ENCODE measurements at regions not wholly inside any gene's neighbourhood (a gene's known extent, or its start where the extent isn't known, plus 50 kb on each side); places are given as distances from the start of the nearest gene placed in this dataset.

- Histone ChIP-seq H3K9me3 (no peaks in the 10 kb centered on the region), H3K4me3 (no peak overlapping the region), H3K36me3 (no peaks in the 10 kb centered on the region), H3K4me1 (no peaks in the 10 kb centered on the region), H3K27me3 (no peaks in the 10 kb centered on the region), H3K27ac (no peak overlapping the region)
- no peak for DNase-seq (ENCODE audit: low spot score)
- no peak for TF ChIP-seq CTCF (IDR thresholded peaks at IDR 0.05)
Observed at GRCh38 chr5:145471831-145472612, 363.1 kb downstream of the PRELID2 start.

- Histone ChIP-seq H3K4me3 (no peak overlapping the region), H3K27me3 (no peaks in the 10 kb centered on the region), H3K9me3 (no peaks in the 10 kb centered on the region), H3K4me1 (no peaks in the 10 kb centered on the region), H3K27ac (no peak overlapping the region), H3K36me3 (no peaks in the 10 kb centered on the region)
- no peak for TF ChIP-seq CTCF (IDR thresholded peaks at IDR 0.05)
- DNase-seq (ENCODE audit: low spot score) = no peak
Observed at GRCh38 chr5:145471026-145471425, 364.1 kb downstream of the PRELID2 start.

GRCh38 chr5:145470396-145470979 lies 364.7 kb downstream of the PRELID2 start:
- Histone ChIP-seq H3K27ac (no peak overlapping the region), H3K36me3 (no peaks in the 10 kb centered on the region), H3K9me3 (no peaks in the 10 kb centered on the region), H3K4me1 (no peaks in the 10 kb centered on the region), H3K27me3 (no peaks in the 10 kb centered on the region), H3K4me3 (no peak overlapping the region)
- TF ChIP-seq CTCF (IDR thresholded peaks at IDR 0.05) = no peak
- no peak for DNase-seq (ENCODE audit: low spot score)

- TF ChIP-seq CTCF (IDR thresholded peaks at IDR 0.05) = no peak
- DNase-seq (ENCODE audit: low spot score) = no peak
- Histone ChIP-seq H3K27me3 (no peaks in the 10 kb centered on the region), H3K4me3 (no peak overlapping the region), H3K36me3 (no peaks in the 10 kb centered on the region), H3K9me3 (no peaks in the 10 kb centered on the region), H3K4me1 (no peaks in the 10 kb centered on the region), H3K27ac (no peak overlapping the region)
Observed at GRCh38 chr5:145467446-145467845, 367.7 kb downstream of the PRELID2 start.

DNA sequence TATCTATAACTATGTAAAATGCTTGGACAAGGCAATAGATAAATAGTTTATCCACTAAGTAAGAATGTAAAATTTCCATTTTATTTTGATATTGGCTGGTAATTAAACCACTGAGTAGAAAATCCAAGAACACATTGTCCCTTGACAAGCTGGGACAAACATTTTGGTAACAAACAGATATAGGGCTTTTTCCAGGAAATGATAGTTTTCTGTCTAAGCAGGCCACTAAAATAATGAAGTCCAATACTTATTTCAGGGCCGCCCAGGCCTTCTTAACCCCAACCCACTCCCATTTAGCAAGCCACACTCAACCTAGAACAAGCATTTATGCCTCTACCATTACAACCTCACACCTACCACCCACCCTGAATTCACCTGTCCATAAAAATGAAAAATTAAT lies 368.6 kb downstream of the PRELID2 start:
- no peaks in the 10 kb centered on the region for H3K27me3 ChIP-seq
- TF ChIP-seq CTCF (IDR thresholded peaks at IDR 0.05) = no peak
- H3K27ac ChIP-seq = no peak overlapping the region
- H3K9me3 ChIP-seq = no peaks in the 10 kb centered on the region
- DNase-seq (ENCODE audit: low spot score) = no peak
- H3K36me3 ChIP-seq = no peaks in the 10 kb centered on the region
- H3K4me1 ChIP-seq = no peaks in the 10 kb centered on the region
- no peak overlapping the region for H3K4me3 ChIP-seq

Data from right atrium auricular region (tissue), 2 donors.